ENCODE measurements at regions not wholly inside any gene's neighbourhood (a gene's known extent, or its start where the extent isn't known, plus 50 kb on each side); places are given as distances from the start of the nearest gene placed in this dataset.

DNA sequence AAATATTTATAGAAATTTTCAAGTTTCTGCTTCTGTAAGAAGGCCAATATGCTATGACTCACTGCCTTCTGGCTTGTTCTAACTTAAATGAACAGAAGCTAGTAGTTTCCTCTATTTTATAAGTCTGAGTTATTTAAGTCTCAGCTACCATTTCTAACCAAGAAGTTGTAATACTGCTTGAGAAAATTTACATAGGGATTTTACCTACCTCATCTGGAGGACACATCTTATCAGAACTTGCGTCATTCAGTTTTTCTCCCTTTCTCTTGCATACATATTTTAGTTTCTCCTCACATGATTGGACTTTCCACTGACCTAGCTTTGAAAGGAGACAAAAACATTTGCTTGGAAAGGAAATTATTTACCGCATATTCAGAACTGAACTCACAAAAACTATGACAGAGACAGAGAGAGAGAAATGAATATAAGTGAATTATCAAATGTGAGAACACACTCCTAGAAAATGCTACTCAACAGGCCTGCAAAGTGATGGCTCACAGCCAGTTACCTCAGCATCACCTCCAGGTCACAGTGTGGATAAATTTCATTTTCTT lies 81.1 kb upstream of the CD302 start:
- TF ChIP-seq MYNN (tag by site-specific recombination; IDR thresholded peaks at IDR 0.05; ENCODE audit: borderline replicate concordance): no peak
- TF ChIP-seq SCRT1 (tag by site-specific recombination; IDR thresholded peaks at IDR 0.05; ENCODE audit: borderline replicate concordance): no peak
- no peak for TF ChIP-seq CTCF (tag by site-specific recombination; IDR thresholded peaks at IDR 0.05)

All from HEK293 (cell line).